PC-3 (cell line): ENCODE measurements at regions not wholly inside any gene's neighbourhood (a gene's known extent, or its start where the extent isn't known, plus 50 kb on each side); places are given as distances from the start of the nearest gene placed in this dataset.

Experiments used
- EZH2 ChIP-seq: fragments of 300-600 bp; sonication (generic); IDR thresholded peaks from one replicate; pipeline ENCODE4 v1.6.1; 2017; ENCODE audit warnings: antibody characterized with exemption, mild to moderate bottlenecking, low read length; ENCODE audit not compliant: unreplicated experiment
- EZH2phosphoT487 ChIP-seq: fragments of 300-600 bp; sonication (generic); IDR thresholded peaks from 2 replicates; pipeline ENCODE4 v1.6.1; 2018; ENCODE audit warnings: mild to moderate bottlenecking, antibody characterized with exemption, low read length, borderline replicate concordance
- TF ChIP-seq, protein P1 (sequence below): fragments of 300-600 bp; sonication (generic); conservative IDR thresholded peaks from 2 replicates; pipeline ENCODE4 v1.5.1; 2017; ENCODE audit warnings: antibody characterized with exemption, low read depth, mild to moderate bottlenecking, low read length

DNA sequence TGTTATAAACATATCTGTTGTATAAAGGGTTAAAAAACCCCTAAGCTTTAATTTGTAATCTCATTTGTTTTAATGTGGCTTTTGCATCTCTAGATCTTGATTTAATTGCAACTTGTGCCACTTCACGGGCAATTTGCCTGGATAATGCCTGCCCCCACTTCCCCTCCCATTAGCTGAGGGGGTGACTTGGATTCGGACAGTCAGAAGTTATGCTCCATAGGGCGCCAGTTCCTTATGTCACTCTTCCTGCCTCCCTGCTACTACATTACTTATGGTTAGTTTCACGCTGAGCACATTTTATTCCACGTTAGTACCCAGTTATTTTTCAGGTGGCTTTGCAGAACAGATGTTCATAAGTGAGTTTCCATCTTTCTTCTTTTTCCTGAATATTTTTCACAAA is 1015.2 kb upstream of the PHF14 start:
- TF ChIP-seq, protein P1, sequence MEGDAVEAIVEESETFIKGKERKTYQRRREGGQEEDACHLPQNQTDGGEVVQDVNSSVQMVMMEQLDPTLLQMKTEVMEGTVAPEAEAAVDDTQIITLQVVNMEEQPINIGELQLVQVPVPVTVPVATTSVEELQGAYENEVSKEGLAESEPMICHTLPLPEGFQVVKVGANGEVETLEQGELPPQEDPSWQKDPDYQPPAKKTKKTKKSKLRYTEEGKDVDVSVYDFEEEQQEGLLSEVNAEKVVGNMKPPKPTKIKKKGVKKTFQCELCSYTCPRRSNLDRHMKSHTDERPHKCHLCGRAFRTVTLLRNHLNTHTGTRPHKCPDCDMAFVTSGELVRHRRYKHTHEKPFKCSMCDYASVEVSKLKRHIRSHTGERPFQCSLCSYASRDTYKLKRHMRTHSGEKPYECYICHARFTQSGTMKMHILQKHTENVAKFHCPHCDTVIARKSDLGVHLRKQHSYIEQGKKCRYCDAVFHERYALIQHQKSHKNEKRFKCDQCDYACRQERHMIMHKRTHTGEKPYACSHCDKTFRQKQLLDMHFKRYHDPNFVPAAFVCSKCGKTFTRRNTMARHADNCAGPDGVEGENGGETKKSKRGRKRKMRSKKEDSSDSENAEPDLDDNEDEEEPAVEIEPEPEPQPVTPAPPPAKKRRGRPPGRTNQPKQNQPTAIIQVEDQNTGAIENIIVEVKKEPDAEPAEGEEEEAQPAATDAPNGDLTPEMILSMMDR, result no peak
- TF ChIP-seq EZH2, result no peak
- TF ChIP-seq EZH2phosphoT487, result no peak
